Esophagus muscularis mucosa (tissue), 3 donors: ENCODE measurements at regions not wholly inside any gene's neighbourhood (a gene's known extent, or its start where the extent isn't known, plus 50 kb on each side); places are given as distances from the start of the nearest gene placed in this dataset.

Source experiments
- POLR2AphosphoS5 ChIP-seq, 2 donors: sonication (generic); formaldehyde crosslinking; IDR thresholded peaks; one replicate each; pipeline ENCODE4 v1.6.1; 2017; ENCODE audit warnings: antibody characterized with exemption in 2 of 2
- TF ChIP-seq, protein P1 (sequence below), 3 experiments: fragments of 200-600 bp in 2 of 3; fragments of 450-650 bp in 1 of 3; sonication (generic) in 2 of 3; IDR thresholded peaks; one replicate each; pipeline ENCODE4 v1.5.1; 2017 to 2019; ENCODE audit warnings: antibody characterized with exemption in 3 of 3, mild to moderate bottlenecking in 2 of 3, moderate library complexity in 1 of 3

DNA sequence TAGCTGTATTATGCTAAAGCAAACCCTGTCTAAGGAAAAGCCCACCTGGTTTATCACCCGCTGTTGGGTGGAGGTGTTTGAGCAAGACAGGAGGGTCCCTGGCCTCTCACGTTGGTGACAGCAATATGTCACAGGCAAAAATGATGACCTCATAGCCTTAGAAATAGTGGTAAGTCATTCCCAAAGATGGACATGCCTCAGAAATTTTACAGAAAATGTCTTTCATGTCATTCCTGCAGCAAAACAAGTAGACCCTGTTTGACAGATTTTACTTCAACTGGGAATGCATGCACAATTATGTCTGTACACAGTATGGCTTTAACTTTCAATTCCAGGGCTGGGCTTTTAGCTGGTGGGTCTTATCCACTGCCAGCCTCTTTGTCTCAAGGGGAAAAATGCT lies 362.3 kb upstream of the C2CD4B start:
- TF ChIP-seq, protein P1, sequence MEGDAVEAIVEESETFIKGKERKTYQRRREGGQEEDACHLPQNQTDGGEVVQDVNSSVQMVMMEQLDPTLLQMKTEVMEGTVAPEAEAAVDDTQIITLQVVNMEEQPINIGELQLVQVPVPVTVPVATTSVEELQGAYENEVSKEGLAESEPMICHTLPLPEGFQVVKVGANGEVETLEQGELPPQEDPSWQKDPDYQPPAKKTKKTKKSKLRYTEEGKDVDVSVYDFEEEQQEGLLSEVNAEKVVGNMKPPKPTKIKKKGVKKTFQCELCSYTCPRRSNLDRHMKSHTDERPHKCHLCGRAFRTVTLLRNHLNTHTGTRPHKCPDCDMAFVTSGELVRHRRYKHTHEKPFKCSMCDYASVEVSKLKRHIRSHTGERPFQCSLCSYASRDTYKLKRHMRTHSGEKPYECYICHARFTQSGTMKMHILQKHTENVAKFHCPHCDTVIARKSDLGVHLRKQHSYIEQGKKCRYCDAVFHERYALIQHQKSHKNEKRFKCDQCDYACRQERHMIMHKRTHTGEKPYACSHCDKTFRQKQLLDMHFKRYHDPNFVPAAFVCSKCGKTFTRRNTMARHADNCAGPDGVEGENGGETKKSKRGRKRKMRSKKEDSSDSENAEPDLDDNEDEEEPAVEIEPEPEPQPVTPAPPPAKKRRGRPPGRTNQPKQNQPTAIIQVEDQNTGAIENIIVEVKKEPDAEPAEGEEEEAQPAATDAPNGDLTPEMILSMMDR (IDR thresholded peaks at IDR 0.05), result no peak
- no peak for TF ChIP-seq POLR2AphosphoS5 (IDR thresholded peaks at IDR 0.05)
